GM23338 (cell line): ENCODE measurements at regions not wholly inside any gene's neighbourhood (a gene's known extent, or its start where the extent isn't known, plus 50 kb on each side); places are given as distances from the start of the nearest gene placed in this dataset.

Experiments
- CTCF ChIP-seq, 2 experiments: fragments of 200-600 bp in 1 of 2; sonication (generic) in 1 of 2; conservative IDR thresholded peaks; 2 replicates each; pipeline versions ENCODE4 v1.5.1 to v1.6.1; 2016 to 2017; ENCODE audit warnings: antibody characterized with exemption in 2 of 2, low read depth in 2 of 2, mild to moderate bottlenecking in 2 of 2, moderate library complexity in 1 of 2
- EZH2 ChIP-seq: fragments of 200-600 bp; sonication (generic); IDR thresholded peaks from one replicate; pipeline ENCODE4 v1.8.0; 2017; ENCODE audit warnings: antibody characterized with exemption, mild to moderate bottlenecking, low read depth; ENCODE audit not compliant: unreplicated experiment
- JUNB ChIP-seq: IDR thresholded peaks from one replicate; pipeline ENCODE4 v1.6.1; 2016; ENCODE audit warnings: antibody characterized with exemption; ENCODE audit not compliant: unreplicated experiment
- REST ChIP-seq: IDR thresholded peaks from one replicate; pipeline ENCODE4 v1.6.1; 2018; ENCODE audit warnings: antibody characterized with exemption; ENCODE audit not compliant: unreplicated experiment

GRCh38 chr3:163935411-163935810 lies 1142.9 kb downstream of the SI start:
- TF ChIP-seq CTCF (conservative IDR thresholded peaks at IDR 0.05; ENCODE audit: low read depth in 2 of 2) (no peak), EZH2 (no peak), REST (no peak), JUNB (no peak)
